IPS-NIHi11 (cell line): ENCODE measurements at regions not wholly inside any gene's neighbourhood (a gene's known extent, or its start where the extent isn't known, plus 50 kb on each side); places are given as distances from the start of the nearest gene placed in this dataset.

Experiments used
- DNase-seq: peaks from one replicate; pipeline ENCODE4 v3.0.0; 2012; ENCODE audit warnings: mixed read lengths, low spot score

DNA sequence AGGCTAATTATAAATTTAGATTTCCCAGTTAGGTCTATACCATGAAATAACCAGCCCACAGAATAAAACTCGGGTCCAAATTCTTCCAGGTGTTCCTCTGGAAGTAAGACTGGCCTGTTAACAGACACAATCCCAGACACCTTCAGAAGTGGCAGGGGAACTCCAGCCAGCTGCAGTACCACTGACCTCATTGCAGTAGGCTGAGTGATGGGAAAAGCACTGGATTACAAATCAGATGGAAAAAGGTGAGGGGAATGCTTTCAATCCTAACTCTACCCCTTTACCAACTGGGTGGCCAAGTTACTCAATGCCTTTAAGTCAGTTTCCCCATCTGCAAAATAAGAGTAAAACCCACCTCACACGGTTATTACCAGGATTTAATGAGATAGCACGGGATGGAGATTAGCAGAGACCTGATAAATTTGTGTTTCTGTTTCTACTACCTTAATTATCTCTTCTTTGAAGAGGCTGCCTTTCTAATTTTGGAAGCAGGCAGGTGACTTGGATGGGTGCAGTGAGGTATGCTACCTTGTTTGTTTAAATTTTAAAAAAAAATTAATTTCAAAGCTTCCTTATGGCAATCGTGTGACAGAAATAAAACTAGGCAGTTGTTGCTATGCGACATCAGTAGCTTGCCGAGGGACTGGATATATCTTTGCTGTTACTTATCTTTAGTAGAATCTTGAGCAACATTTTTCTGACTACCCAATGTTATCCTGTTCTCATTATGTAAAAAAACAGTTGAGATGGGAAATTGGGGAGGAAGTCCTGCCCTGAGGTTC, 167.3 kb upstream of the GRIN2B start:
- no peak for DNase-seq

DNA sequence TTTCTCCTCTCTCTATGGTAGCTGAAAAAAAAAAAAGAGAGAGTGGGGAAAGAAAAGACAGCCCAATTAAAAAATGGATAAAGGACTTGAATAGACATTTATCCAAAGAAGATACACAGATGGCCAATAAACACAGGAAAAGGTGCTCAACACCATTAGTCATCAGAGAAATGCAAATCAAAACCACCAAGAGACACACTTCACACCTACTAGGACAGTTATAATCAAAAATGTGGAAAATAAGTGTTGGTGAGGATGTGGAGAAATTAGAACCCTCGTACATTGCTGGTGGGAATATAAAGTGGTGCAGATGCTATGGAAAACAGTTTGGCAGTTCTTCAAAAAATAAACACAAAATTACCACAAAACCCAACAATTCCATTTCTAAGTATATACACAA, 172.4 kb upstream of the GRIN2B start:
- DNase-seq = no peak

DNA sequence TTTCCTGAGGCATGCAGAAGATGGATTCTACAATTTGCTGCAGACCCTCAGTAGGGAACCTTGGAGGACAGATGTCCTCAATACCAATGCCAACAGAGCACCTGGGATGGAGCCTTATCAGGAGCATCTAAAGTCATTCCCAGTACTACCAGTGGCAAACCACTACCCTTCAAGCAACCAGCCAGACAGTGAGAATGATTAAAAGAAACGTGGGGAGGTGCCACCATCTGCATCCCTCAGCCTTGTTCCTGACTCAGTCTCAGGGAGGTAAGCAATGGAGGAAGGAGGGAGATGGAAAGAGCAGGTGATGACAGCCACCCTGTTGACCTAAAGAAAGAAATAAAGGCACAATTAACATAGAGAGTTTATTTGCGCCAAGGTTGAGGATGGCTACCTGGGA, 175.2 kb upstream of the GRIN2B start:
- no peak for DNase-seq

DNA sequence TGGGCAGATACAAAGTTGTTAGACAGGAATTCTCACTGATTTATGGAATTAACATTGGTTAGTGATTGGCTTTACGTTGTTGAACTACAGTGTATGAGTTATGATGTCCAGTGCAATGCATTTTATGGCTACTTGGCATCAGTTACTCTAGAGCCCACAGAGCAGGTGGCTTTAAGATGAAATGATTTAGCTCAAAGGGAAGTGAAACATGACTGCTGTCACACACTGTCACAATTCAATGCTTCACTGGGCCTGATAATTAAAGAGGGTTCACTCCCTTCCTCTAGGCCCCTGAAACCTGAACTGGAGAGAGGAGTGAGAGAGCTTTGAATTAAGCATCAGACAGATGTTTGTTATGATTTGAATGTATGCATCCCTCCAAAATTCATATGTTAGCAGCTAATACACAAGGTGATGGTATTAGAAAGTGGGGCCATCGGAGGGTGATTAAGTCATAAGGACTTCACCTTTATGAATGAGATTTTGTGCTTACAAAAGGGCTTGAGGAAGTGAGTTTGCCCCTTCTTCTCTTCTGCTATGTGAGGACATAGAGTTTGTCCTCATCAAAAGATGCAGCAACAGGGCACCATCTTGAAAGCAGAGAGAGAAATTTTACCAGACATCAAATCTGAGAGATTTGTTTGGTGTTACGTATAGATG, 175.8 kb upstream of the GRIN2B start:
- DNase-seq = no peak

DNA sequence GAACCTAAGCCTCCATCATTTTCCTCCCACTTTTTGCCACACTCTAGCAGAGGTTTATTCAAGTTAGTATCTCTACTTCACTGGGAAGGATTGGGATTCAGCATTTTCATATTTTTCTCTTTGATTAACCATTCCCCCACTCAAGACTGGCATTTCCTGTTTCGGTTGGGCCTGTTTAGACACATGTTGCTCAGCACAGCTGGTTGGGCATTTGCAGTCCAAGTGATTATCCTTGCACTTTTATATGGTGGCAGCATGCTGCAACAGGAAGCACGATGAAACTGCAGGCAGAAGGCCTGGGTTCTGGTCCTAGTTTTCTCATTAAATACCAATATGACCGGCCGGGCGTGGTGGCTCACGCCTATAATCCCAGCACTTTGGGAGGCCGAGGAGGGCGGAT, 182.9 kb upstream of the GRIN2B start:
- DNase-seq = no peak

DNA sequence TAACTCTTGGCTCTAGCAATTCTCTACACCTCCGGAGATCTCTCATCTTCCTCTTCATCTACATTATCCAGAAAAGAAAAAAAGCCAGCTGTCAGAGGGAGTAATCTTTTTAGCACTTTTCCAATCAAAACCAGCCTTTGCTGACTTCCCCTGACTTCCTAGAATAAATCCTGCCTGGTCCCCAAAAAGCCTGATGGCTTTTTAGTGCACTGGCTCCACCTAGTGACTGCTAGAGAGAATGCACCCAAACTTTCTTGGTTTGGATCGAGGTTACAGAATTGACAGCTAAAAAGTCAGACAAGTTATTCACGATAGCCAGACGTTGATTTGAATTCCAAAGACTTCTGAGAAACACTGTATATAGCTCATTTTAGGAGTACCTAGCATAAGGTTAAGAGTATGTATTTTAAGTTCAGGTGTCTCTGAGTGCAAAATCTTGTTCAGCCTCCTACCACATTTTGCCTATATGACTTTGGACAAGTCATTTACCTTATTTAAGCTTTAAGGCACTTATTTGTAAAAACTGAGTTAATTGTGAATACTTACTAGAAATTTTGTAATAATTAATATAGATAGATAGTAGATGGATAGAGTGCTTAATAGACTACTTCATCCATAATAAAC, 185.7 kb upstream of the GRIN2B start:
- peak; percentile 81 for DNase-seq

DNA sequence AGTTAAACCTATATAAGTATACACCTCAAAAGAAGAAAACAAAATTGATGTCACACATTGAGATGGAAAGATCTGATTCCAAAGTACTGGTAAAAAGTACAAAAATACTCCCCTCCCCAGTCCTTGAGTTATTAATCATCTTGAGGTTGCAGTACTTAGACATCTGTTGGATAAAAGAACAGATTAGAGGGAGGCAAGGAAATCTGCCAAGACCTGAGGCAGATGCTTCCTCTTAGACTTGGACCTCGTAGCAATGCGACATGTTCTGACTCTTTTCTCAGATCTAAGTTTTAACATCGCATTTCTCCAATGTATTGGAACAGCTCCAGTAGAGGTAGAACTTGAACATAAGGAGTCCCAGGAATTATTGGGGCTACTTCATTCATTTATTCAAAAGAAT, 187.9 kb upstream of the GRIN2B start:
- no peak for DNase-seq

DNA sequence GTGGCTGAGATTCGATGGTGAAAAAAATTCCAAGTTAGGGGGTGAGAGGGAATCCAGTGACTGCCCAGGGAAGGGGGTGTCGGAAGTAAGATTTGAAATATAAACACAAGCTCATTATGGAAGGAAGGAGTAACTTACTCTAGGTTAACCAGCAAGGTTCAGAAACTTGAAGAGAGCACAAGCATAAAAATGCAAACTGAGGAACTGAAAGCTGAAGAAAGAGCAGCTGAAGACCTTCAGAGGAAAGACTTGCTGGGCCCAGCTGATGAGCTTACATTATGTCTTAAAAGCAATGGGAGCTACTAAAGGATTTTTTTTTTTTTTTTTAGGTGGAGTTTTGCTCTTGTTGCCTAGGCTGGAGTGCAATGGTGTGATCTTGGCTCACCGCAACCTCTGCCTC, 189.7 kb upstream of the GRIN2B start:
- DNase-seq = no peak

DNA sequence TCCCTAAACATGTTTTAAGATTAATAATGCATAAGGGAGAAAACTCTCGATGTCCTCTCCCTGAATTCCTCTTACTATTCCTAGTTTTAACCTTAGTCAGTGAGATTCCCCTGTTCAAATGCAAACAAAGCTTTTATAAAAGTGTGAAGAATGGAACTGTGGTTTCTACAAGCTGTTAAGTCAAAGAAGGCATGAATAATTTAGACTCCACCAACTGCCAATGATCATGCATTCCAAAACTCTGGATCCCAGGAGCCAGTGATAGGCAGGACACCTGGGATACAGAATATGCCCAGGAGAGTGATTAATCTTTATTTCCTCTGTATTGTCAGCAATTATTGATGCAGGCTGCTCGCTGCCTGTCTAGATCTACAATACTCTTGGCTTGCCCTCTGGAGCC, 190.3 kb upstream of the ATF7IP start:
- DNase-seq = no peak

DNA sequence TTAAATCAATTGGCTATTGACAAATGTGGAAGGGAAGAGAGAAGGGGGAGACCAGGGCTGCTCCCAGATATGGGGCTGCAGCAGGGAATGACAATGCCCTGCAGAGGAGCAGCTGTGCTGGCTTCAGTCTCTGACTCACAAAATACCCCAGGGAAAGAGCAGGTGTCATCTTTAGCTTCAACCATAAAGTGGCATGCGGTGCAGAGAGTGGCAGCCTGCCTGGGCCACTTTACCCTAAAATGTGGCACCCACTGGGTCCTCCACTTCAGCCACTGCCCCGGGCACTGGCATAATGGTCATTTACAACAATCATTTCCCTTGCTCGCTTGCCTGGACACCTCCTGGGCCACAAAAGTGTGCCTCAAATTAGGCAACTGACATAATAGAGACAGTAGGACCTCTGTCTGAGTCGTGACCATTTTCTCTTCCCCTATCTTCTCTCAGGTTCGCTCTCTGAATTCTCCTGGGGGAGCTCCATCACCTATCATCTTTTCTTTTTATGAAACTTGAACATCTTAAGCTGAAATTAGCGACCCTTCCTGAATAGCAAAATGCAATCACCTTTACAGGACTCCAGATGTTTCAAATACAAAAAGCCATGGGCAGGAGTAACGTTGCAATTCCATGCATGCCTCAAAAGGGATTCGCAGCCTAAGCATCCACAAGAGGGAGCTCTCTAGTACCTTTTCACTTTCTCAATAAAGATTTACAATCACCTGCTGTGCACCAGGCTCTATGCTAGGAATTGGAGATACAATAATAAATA, 179.9 kb upstream of the ATF7IP start:
- DNase-seq = peak; percentile 76

DNA sequence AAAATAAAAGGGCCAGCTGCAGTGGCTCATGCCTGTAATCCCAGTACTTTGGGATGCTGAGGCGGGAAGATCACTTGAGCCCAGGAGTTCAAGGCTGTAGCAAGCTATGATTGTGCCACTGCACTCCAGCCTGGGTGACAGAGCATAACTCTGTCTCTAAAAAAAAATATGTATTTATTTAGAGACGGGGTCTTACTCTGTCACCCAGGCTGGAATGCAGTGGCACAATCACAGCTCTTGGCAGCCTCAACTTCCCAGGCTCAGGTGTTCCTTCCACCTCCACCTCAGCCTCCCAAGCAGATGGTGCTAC, 179.3 kb upstream of the ATF7IP start:
- no peak for DNase-seq

DNA sequence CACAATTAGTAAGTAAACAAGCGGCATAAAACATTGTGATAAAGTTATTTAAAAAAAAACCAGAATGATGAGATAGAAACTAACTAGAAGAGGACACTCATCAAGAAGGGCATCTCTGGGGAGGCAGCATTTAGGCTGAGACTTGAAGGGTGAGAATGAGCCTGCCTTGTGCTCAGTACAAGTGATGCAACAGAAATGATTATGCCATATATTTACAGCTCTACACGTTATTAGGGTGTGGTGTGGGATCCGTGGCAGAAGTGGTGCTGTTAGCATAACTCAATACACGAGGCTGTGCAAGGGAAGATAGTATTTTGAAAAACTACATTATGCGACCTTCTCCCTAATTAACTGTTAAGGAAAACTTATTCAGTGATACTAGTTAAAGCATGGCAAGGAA, 178.5 kb upstream of the ATF7IP start:
- no peak for DNase-seq

DNA sequence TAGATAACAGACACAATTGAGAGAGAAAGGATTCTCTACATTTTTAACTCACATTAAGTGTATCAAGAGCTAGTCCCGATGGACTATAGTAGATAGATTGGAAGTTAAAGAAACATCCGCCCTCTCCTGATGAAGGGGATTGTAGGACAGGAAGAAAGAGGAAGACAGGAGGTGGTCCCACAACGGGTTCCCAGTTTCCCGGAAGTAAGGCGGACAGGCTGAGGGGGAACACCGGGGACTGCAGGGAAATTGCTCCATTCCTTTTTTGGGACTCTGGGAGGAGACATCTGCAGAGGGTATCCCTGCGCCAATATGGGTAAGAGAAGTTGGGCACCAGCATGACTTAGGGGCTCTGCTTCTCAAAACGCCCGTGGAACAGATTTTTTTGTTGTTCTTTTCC, 177.5 kb upstream of the ATF7IP start:
- no peak for DNase-seq

DNA sequence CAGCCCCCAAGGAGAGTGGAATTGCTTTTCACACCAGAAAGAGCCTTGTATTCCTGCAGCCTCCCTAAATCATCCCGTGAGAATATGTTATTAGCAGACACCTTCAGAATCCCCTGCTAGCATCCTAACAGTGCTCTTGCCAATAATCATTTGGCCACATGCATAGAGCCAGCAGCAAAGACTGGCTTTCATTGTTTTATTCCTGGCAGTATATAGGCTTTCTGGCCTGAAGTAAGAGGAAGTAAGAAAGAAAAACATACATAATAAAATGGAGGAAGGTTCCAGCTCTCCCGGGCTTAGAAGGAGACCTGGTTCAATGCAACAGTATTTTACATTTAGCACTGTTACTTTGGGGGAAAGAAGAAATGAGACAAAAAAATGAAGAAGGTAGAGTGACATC, 176.7 kb upstream of the ATF7IP start:
- no peak for DNase-seq

DNA sequence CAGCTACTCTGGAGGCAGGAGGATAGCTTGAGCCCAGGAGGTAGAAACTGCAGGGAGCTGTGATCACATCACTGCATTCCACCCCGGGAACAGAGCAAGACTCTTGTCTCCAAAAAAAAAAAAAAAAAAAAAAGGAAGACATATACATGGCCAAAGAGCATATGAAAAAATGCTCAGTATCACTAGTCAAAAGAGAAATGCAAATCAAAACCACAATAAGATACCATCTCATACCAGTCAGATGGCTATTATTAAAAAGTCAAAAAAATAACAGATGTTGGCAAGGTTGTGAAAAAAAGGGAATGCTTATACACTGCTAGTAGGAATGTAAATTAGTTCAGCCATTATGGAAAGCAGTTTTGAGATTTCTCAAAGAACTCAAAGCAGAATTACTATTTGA, 174.8 kb upstream of the ATF7IP start:
- DNase-seq = no peak

DNA sequence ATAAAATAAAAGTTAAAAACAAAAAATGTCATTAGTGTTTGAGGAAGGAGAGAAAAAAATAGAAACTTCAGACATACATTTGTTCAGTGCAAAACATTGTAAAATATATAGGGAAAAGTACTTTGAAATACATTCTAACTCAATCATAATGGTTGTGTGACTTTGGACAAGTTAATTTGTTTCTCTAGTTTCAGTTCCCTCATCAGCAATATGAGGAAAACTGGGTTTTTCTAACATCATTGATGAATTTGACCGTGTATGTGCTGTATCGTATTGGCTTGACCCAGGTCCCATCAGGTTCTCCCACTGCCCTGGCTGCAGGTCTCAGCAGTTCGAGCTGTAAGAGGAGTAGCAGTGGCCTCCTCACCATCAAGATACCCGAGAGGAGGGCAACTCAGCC, 173.9 kb upstream of the ATF7IP start:
- DNase-seq = no peak

DNA sequence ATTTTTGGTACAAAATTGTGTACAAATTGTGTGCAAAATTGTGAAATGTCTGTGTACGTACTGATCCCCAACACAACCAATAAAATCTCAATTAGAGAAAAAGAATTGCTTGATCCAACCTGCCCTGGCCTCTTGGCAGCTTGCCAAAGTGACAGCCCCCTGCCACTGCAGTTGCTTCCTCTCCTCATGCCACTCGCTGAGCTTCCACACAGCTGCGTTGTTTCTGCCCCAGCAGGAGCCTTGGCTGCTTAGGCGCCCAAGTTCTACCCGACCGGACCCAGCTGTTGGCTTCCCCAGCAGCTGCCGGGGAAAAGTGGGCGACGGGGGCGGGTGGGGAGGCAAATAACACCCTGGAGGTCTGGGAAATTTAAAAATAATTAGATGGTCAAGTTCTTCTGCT, 171.8 kb upstream of the ATF7IP start:
- DNase-seq = peak; percentile 30

DNA sequence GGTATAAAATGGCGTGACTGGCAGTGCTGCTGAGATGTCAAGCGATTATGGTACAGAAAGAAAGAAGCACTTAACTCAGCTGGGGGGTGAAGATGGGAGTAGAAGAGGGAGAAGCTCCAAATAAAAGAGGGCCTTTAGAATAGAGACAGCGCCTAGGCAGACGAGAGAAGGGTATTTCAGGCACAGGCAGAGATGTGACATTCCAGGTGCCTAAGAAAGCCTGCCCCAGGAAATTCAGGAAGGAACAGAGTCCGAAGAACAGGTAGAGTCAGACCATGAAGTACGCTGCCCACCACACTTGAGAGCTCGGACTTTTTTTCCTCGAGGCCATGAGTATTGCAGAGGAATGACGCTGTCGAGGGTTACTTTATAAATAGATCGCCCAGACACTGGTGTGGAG, 170.9 kb upstream of the ATF7IP start:
- DNase-seq = no peak

DNA sequence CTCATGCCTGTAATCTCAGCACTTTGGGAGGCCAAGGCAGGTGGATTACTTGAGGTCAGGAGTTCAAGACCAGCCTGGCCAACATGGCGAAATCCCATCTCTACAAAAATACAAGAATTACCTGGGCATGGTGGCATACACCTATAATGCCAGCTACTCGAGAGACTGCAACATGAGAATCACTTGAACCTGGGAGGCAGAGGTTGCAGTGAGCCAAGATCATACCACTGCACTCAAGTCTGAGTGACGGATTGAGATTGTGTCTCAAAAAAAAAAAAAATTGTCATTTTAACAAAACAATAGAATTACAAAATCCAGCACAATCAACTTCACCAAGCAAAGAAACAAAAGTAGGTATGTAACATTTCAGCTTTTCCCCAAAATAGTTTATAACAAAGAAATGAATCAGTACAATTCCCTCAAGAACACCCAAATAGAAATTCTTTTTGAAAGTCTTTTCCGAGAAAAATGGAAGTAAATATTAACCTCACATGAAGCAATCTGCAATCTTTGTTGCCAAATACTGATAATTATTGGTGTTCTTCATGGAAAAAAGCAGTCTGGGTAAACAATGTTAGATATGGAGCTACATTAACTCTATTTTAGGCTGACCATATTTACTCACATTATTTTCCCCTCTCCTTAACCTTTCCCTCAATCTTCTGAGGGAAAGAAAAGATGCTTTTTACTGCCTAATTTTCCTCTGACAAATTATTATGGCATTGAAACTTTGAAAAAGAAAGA, 165.9 kb upstream of the ATF7IP start:
- DNase-seq = no peak

DNA sequence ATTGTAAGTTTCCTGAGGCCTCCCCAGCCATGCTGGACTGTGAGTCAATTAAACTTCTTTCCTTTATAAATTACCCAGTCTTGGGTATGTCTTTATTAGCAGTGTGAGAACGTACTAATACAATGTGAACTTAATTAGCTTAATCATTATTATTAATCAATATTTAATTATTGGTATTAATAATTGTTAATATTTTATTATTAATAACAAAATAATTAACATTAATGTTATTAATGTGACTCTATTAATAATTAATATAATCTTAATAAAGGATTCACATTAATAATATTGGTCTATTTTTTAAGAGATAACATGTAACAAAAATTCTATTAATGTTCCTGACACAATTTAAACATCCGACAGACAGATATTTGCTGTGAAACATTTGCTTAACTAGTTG, 164.9 kb upstream of the ATF7IP start:
- DNase-seq = no peak

DNA sequence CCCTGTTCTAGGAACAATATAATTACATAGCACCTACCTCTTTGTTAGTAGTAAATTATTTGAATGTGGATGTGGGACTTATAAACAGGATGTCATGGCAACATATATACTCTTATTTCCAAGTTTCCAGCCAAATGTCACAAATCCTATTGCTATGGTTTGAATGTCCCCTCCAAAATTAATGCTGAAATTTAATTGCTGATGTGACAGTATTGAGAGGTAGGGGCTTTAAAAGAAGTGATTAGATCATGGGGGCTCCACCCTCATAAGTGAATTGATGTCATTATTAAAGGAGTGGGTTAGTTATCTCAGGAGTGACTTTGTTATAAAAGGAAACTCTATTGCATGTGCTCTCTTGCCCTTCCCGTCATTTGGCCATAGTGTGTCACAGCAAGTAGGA, 164.2 kb upstream of the ATF7IP start:
- DNase-seq = no peak

DNA sequence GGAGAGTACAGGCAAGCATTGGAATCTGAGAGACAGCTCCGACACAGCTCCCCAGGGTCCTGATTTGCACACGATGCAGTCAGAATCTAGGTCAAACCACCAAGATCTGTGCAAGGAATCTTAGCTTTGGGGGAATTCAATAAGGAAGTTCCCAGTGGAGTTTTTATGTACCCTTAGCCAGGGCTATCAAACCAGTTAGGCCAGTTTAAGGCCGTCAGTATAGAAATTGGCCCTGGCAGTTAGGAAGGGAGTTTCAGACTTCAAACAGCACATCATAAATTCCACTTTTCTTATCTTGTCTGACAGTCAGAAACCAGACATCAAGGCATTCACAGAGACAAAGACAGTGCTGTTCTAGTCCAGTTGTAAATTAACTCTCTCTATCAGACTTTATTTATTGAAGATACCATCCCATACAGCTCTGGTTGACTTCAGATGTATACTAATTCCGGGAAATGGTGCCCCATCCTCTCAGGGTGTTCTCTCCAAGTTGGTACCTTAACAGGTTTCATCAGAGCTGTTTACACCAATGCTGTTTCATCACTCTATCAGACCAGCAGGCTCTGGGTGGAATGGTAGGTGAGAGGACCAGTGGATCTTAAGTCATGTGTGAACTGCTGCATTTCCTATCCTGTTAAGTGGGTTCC, 157.5 kb upstream of the ATF7IP start:
- peak; percentile 40 for DNase-seq
